Testis (tissue), 2 donors: ENCODE measurements at regions not wholly inside any gene's neighbourhood (a gene's known extent, or its start where the extent isn't known, plus 50 kb on each side); places are given as distances from the start of the nearest gene placed in this dataset.

Experiments used
- POLR2A ChIP-seq: fragments of 450-650 bp; IDR thresholded peaks from one replicate; pipeline ENCODE4 v1.6.1; 2017; ENCODE audit warnings: antibody characterized with exemption, mild to moderate bottlenecking, moderate library complexity
- TF ChIP-seq, protein P1 (sequence below), 3 experiments: fragments of 450-650 bp in 2 of 3; fragments of 200-600 bp in 1 of 3; sonication (generic) in 1 of 3; IDR thresholded peaks; one replicate each; pipeline ENCODE4 v1.5.1; 2016 to 2019; ENCODE audit warnings: antibody characterized with exemption in 3 of 3, mild to moderate bottlenecking in 2 of 3, moderate library complexity in 1 of 3

- TF ChIP-seq POLR2A = no peak
- TF ChIP-seq, protein P1, sequence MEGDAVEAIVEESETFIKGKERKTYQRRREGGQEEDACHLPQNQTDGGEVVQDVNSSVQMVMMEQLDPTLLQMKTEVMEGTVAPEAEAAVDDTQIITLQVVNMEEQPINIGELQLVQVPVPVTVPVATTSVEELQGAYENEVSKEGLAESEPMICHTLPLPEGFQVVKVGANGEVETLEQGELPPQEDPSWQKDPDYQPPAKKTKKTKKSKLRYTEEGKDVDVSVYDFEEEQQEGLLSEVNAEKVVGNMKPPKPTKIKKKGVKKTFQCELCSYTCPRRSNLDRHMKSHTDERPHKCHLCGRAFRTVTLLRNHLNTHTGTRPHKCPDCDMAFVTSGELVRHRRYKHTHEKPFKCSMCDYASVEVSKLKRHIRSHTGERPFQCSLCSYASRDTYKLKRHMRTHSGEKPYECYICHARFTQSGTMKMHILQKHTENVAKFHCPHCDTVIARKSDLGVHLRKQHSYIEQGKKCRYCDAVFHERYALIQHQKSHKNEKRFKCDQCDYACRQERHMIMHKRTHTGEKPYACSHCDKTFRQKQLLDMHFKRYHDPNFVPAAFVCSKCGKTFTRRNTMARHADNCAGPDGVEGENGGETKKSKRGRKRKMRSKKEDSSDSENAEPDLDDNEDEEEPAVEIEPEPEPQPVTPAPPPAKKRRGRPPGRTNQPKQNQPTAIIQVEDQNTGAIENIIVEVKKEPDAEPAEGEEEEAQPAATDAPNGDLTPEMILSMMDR (IDR thresholded peaks at IDR 0.05) = no peak
Measured at GRCh38 chr6:122207061-122207460, 192.4 kb upstream of the HSF2 start.
